ENCODE measurements at regions not wholly inside any gene's neighbourhood (a gene's known extent, or its start where the extent isn't known, plus 50 kb on each side); places are given as distances from the start of the nearest gene placed in this dataset.

GRCh38 chr4:30783751-30784150 is 63.6 kb downstream of the PCDH7 start:
- no peak for DNase-seq

- no peak for DNase-seq
These were observed 69.1 kb downstream of the PCDH7 start for GRCh38 chr4:30789219-30789671.

- no peak for DNase-seq
These were observed 70.0 kb downstream of the PCDH7 start for GRCh38 chr4:30790123-30790522.

- DNase-seq = no peak
These were observed 70.8 kb downstream of the PCDH7 start for GRCh38 chr4:30790998-30791397.

- no peak for DNase-seq
These were observed 72.4 kb downstream of the PCDH7 start for GRCh38 chr4:30792601-30793000.

- no peak for DNase-seq
These were observed 81.7 kb downstream of the PCDH7 start for GRCh38 chr4:30801876-30802275.

- DNase-seq = no peak
These were observed 82.6 kb downstream of the PCDH7 start for GRCh38 chr4:30802622-30803323.

GRCh38 chr4:30808276-30808675 is 88.1 kb downstream of the PCDH7 start:
- DNase-seq = no peak

GRCh38 chr4:30811296-30811695 is 91.1 kb downstream of the PCDH7 start:
- no peak for DNase-seq

- DNase-seq = no peak
These were observed 95.5 kb downstream of the PCDH7 start for GRCh38 chr4:30815685-30816084.

GRCh38 chr4:30817447-30817846 is 97.3 kb downstream of the PCDH7 start:
- no peak for DNase-seq

GRCh38 chr4:30818541-30818940 is 98.4 kb downstream of the PCDH7 start:
- DNase-seq = no peak

GRCh38 chr4:30821275-30821674 is 101.1 kb downstream of the PCDH7 start:
- no peak for DNase-seq

- DNase-seq = no peak
These were observed 101.9 kb downstream of the PCDH7 start for GRCh38 chr4:30821859-30822612.

- DNase-seq = no peak
These were observed 102.9 kb downstream of the PCDH7 start for GRCh38 chr4:30822911-30823551.

- no peak for DNase-seq
These were observed 105.0 kb downstream of the PCDH7 start for GRCh38 chr4:30825008-30825770.

GRCh38 chr4:30828264-30828926 is 108.2 kb downstream of the PCDH7 start:
- DNase-seq = no peak

GRCh38 chr4:30832639-30833038 is 112.5 kb downstream of the PCDH7 start:
- no peak for DNase-seq

- DNase-seq = no peak
These were observed 113.0 kb downstream of the PCDH7 start for GRCh38 chr4:30833206-30833605.

- DNase-seq = no peak
These were observed 114.9 kb downstream of the PCDH7 start for GRCh38 chr4:30835044-30835443.

- DNase-seq = no peak
These were observed 116.1 kb downstream of the PCDH7 start for GRCh38 chr4:30836231-30836630.

GRCh38 chr4:30837131-30837539 is 117.0 kb downstream of the PCDH7 start:
- no peak for DNase-seq

GRCh38 chr4:30837861-30838260 is 117.7 kb downstream of the PCDH7 start:
- no peak for DNase-seq
